ENCODE measurements at regions not wholly inside any gene's neighbourhood (a gene's known extent, or its start where the extent isn't known, plus 50 kb on each side); places are given as distances from the start of the nearest gene placed in this dataset.

DNA sequence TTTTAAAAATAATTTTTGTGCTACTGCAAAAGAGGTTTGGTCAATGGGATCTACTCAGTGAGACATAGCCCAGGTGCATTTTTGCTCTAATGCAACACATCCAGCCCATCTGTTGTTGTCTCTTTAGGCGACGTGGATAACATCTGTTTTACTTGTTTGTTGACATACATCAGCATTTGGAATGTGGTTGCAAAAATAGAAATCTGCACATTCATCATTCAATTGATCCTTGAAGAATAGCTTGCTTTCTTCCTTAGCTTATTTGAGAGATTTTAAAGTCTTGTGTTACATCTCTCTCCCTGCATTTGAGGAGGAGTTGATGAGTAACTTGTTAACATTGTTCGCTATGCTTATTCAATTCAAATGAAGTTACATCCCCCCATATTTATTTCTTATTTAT lies 1202.3 kb downstream of the NSUN3 start:
- DNase-seq (ENCODE audit: low spot score), result no peak

DNA sequence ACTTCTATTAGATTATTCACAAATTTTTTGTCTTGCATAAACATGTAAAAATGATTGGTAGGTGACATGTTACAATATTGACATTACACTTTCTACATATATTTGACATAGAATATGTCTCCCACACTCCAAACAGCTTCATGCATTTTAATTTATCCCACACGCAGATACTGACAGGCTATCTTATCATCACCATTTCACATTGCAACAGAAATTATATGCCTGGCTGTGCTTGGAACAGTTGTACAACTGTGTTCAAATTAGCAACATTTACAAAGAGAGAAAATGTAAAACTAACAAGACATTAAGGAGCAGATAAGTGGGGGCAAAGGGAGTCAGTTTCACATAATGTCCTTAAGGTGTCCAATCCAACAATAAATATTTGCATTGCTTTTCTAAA lies 1208.5 kb downstream of the NSUN3 start:
- no peak for DNase-seq (ENCODE audit: low spot score)

DNA sequence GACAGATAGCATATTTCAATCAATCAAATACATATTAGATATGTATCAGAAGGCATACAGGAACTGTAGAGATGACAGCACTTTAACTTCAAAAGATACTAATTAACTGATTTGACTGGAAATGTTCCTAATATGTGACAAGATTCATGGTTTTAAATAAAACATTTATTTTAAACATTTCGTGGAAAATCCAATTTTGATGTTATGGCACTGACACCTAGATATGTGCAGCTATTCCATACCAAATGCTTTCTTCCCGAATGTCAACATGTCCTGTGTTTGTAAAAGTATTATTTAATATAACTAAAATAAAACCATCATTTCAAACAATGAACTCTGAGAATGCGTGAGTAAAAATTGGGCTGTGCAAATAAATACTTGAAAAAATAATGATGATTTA lies 1209.3 kb downstream of the NSUN3 start:
- no peak for DNase-seq (ENCODE audit: low spot score)

DNA sequence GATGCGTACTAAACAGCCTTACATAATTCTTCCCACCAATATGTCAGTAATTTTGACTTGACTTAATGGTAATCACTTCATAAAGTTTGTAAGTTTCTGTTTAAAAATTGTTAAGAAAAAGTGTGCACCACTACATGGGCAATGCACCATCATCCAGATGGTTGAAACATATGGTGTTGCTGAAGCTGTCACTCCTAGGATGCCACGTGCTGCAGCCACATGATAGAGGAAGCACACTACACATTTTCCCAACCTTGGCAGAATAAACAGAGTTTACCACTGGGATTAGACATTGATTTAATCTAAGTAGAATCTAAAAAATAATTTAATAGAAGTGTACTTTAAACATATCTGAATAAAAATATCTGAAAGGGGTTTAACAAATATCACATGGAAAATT lies 1209.9 kb downstream of the NSUN3 start:
- DNase-seq (ENCODE audit: low spot score), result no peak

DNA sequence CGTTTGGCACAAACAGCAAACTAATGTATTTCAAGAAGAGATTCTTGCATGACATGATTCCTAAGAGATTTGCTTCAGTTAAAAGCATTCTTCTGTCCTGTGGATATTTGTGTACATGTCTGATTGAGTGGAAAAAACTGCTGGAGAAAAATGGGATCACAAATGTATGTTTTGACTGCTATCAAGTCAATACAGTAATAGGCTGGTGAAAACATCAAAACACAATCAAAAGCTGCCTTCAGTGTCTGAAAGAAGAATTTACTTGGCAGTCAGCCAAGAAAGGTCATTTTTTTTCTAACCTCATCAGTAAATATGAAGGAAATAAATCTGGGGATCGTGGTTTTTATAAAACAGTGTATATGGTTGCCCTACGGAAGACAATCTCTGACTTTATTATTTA lies 1214.8 kb downstream of the NSUN3 start:
- peak; percentile 69 for DNase-seq (ENCODE audit: low spot score)

DNA sequence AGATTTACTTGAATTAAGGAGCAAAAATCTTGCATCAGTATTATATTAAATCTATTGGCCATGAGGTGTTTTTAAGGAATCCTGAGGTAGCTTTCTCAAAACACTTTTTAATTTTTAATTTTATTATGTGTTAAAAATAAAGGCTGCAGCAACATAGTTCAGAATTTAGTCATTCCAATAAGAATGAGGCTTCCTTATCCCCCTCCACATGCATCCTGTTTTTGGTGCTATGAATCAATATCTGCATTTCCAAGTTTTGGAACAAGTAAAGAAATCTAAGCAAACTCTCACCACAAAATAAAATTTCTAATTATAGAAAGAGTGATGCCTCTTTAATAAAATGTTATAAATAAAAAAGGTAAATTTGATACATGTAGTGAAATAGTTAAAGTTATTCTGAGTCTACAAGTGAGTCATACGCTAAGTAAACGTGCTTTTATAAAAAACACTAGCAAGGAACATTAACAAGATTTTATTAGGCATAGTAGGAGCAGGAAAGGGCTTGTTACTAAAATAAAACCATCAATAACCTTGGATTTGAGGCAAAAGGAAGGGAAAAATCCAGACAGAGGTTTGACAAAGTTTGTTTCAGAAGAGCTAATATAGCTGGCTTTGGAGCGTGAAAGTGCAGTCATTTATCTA lies 1218.0 kb downstream of the NSUN3 start:
- DNase-seq (ENCODE audit: low spot score), result peak; percentile 35

DNA sequence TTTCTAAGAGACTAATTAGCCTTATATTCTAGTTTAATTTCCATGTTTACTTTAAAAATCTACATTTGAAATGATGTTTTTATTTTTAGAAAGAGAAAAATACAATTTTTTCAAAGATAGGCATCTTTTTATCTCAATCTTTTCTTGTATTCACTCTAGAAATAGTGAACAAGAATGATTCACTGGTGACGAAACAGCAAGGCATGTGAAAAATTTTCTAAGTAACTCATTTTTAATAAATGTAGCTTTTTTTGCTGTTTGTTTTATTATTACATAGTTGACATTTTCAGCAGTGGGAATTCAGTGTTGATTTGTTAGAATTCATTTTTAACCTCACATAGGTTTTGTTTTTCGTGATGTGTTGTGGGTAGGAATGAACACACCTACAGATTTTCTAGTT lies 1226.4 kb downstream of the NSUN3 start:
- DNase-seq (ENCODE audit: low spot score), result no peak

DNA sequence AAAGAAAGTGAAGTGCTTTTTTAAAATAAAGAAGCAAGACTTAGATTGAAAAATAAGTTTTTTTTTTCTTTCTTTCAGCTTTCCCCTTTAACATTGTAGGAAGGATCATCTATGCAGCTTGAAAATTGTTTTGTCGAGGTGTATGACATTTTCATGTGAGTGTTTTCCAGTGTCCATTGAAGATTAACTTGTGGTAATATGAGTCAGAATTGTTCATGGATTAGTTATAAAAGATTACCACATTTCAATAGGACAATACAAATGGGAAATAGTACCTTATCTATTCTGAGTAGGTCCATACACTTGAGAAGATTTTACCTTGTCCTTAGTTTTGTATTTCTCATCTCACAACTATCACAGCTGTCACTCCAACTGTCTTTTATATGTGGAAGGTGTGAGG lies 1234.7 kb downstream of the NSUN3 start:
- peak; percentile 38 for DNase-seq (ENCODE audit: low spot score)

DNA sequence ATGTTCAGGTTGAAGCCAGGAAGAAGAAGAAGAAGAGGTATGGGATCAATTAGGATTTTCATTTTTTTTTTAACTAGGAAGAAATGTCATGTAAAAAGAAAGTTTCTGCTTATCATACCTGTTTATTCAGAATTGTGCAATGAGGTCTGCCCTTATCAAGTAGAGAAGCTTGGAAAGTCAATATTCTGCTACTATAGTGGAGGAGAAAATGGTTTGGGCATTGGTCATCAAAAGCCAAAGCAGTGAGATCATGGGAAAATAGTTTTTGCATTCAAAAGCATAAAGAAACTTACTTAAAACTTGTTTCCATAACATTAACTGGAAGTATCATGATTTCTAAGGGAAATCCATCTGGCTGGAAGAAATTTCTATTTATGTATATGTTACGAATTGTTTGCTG lies 1239.2 kb downstream of the NSUN3 start:
- DNase-seq (ENCODE audit: low spot score), result no peak

DNA sequence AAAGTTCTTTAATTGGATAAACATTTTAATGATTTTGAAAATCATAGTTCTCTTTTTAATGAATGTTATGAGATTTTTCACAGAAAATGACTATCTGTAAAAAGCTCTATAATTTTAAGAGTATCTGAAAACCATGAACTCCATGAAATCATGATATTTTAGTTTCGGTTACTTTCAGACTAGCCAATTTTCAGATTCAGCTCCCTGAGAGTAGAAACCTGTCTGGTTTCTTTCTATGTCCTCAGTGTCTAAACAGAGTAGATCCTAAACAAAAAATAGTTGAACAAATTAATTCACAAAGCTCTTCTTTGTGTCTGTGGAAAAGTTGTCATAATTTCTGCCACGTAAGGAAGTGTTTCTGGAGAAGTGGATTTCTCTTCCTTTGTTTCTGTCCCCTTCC lies 1247.7 kb downstream of the NSUN3 start:
- no peak for DNase-seq (ENCODE audit: low spot score)

DNA sequence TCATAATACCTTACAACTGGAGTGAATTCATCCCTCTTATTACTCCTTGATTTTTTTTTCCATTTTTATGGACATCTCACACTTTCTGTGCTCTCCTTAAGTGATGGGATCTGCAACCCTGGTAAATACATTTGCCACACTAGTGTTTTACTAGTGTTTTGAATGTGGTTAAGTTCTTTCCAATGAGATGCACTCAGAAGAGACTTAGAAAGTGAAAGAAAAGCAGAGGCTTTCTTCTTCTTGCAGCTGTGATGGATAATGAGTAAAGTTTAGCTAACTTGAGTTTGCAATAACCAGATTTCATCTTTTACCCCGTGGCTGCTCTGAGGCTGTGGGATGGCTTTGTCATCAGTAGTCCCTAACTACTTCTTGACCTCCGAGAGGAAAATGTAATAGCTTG lies 1248.4 kb downstream of the NSUN3 start:
- DNase-seq (ENCODE audit: low spot score), result no peak

DNA sequence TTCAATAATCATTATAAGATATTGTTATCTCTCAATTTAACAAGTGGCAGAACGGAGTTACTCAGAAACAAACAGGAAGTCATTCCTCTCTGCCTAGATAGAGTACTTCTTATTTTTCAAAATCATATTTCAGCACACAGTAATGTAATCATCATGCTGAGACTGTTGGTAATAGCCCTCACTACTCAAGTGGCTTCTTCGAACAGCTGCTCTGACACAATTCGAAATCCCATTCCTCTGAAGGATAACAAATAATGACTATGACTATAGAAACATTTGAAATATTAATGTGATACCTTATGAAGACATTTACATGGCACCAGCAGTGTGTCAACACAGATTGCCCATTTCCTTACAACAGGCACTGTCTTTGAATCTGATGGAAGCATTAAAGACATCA lies 1249.8 kb downstream of the NSUN3 start:
- no peak for DNase-seq (ENCODE audit: low spot score)

DNA sequence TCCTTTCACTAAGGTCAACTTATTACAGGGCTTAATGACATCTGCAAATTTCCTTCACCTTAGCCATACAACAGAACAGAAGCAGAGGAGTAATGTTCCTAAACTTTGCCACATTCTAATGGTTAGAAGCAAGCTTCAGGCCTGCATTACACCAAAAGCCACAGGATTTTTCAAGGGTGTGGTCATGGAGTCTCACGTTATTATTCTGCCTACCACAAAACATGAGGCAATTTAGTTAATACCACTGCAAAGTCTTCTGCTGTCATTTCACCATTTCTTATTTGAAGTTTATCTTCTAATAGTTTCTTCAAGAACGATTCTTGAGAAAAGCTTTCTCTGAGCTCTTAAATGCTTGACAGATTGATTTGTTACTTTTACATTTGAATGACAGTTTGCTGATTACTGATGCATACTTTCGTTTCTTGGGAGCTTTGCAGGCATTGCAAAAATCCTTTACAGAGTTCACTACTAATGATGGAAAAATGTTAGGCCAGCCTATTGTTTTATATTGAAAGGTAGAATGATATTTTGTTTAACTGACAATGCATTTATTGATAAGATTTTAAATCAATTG lies 1257.1 kb downstream of the NSUN3 start:
- DNase-seq (ENCODE audit: low spot score), result no peak

DNA sequence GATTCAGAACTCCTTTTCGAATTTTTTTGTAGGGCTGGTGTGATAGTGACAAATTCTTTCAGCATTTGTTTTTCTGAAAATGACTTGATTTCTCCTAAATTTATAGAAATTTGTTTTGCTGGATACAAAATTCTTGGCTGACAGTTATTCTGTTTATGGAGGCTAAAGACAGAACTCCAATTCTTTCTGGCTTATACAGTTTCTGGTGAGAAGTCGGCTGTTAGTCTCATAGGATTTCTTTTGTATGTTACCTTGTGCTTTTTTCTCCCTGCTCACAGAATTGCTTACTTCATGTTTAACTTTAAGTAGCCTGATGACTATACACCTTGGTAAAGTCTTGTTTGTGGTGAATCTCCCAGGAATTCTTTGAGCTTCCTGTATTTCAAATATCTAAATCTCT lies 1264.6 kb downstream of the NSUN3 start:
- DNase-seq (ENCODE audit: low spot score), result no peak

DNA sequence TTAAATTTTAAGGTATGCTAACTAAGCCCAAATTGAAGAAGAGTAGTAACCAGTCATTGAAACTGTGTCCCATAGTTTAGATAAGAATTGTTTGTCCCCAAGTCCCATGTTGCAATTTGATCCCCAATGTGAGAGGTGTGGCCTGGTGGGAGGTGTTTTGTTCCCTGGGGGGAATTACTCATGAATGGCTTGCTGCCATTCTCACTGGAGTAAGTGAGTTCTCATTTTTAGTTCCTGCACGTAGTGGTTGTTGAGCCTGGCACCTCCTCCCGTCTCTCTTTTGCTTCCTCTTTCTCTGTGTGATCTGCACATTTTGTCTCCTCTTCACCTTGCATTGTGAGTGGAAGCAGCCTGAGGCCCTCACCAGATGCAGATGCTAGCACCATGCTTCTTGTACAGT lies 1271.0 kb downstream of the NSUN3 start:
- no peak for DNase-seq (ENCODE audit: low spot score)

DNA sequence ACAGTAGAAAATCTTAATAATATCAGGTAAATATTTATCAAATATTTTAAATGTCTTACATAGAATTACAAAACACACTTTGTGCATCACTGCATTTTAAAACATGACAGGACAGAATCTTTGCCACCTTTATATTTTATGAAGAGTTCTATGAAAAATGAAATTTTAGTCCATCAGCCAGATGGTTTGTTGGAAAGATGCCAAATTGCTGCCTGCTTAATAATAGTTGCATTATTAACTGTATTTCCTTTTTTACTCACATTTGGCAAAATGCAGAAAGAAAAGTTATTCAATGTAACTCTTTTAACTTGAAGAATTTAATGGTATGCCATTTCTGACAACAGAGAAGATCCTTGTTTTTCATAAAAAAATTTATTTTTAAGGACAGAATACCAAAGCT lies 1271.6 kb downstream of the NSUN3 start:
- DNase-seq (ENCODE audit: low spot score), result no peak

DNA sequence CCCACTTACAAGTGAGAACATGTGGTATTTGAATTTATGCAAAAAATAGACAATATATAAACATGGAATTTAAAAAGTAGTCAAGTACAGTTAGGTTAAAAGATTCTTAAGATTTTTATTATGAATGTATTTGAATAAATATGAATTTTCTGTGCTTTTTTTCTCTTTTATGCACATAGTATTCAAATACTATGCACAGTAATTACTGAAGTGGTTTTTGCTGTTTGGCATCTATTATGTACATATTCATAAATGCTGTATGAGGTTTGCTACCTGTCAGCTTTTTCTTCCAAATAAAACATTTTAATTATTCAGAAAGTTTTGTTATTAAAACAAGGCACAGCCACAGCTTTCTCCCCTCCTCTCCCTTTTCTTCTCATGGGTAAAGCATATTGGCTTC lies 1272.7 kb downstream of the NSUN3 start:
- no peak for DNase-seq (ENCODE audit: low spot score)

DNA sequence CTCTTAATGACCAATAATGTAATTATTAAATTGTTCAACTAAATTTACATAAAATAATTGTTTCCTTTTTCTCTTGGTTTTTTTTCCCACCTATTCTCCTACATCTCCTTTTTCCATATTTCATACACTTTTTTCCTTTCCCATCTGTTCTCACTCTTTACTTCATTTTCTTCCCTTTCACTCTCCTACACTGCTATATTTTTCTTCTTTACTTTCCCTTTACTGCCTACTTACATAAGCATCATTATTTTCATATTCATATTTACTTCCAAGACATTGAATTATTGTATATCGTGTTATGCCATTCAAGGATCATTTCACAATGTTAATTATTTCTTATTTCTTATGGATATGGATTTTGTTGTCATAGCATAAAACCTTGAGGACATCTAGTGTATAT lies 1275.6 kb downstream of the NSUN3 start:
- no peak for DNase-seq (ENCODE audit: low spot score)

DNA sequence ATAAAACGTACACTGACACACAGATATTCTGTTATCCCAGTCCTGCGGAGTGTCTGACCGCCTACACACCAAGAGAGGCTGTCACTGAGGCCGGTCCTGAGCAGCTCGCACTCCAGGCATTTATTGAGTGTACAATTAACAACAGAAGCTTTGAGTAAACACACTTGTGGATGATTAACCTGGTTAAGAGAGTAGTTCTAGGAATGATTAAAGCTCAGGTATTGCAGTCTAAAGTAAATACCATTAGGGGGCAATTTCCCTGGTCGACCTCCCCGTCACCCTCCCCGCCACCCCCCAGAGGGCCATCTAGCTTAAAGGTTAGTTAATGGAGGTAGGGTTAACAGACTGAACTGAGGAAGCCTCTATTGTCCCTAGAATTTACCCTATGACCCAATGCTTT lies 1278.5 kb downstream of the NSUN3 start:
- peak; percentile 84 for DNase-seq (ENCODE audit: low spot score)

DNA sequence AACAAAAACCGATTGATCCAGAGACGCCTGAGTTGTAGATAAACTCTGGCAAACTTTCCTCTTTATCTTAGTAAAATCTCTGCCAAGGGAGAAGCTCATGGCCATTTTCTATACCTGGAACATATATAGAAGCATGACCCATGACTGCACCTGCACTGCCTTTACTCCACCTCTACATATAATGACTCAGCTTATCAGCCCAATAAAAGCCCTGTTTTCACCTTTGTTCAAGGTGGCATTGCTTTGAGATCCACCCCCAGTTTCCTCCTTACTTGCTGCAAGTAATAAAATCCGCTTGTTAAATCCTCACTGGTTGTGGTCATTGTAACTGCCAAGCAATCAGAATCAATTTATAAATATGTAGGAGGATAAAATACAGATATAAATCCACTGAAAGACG lies 1280.4 kb downstream of the NSUN3 start:
- DNase-seq (ENCODE audit: low spot score), result peak; percentile 96

DNA sequence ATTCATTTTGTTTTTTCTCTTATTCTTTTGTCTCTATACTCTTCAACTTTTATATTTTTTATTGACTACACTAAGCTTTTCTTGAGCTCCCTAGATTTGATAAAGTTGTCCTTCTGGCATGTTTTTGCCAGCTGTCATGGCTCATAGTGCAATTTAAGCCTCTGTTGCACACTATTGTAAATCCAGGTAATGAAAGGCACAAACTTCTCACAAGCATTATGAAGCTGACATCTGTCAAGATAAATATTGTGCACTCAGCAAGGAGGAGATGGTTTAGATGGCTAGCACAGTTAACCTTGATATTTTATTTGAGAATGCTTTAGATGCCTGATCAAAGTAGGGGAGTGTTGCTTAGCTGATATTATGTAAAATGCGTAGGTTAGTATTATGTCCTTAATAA lies 1280.9 kb downstream of the NSUN3 start:
- peak; percentile 69 for DNase-seq (ENCODE audit: low spot score)

DNA sequence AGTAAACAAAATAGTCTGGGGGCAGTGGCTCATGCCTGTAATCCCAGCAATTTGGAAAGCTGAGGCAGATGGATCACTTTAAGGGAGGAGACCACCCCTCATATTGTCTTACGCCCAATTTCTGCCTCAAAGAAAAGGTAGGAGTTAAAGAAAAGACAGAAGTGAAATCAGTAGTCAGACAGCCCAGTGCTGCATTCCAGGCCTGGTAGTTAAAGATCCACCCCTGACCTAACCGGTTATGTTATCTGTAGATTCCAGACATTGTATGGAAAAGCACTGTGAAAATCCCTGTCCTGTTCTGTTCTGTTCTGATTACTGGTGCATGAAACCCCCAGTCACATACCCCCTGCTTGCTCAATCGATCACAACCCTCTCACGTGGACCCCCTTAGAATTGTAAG lies 1285.1 kb downstream of the NSUN3 start:
- peak; percentile 65 for DNase-seq (ENCODE audit: low spot score)

DNA sequence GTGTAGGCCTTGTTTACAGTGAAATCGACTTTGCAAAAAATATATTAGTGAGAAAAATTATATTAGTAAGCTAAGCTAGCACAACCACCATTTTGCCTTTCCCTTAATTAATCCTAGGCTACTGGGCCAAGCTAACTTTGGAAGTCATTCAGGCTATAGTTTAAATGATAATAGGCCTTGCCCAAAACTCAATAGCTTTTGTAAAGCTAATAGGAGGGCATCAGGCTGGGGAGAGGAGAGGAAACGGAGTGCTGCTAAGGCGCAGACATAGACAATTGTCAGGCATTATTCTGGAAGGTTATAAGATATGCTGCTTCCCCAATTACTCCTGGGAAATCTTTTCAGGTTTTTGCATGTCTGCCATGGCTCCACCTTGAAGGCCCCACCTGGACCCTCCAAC lies 1286.0 kb downstream of the NSUN3 start:
- no peak for DNase-seq (ENCODE audit: low spot score)

DNA sequence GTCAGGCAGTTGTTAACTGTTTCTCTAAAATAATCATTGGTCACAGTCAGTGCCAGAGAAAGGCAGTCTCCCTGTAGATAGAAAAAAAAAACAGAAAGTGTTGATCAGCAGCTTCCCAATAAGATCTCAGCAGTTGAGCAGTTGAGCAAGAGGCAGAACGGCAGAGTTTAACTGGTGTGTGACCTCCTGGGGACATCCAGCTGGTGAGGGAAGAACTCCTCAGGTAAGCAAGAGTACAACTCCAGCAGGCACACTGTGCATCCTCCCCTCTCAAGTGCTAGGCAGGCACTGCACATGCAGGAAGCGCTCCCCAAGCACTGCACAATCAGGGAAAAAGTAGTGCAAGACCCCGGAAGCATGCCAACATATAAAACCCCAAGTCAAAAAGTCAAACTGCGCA lies 1287.2 kb downstream of the NSUN3 start:
- no peak for DNase-seq (ENCODE audit: low spot score)
